GM19351 (cell line): ENCODE measurements at regions not wholly inside any gene's neighbourhood (a gene's known extent, or its start where the extent isn't known, plus 50 kb on each side); places are given as distances from the start of the nearest gene placed in this dataset.

ENCODE experiments used
- ATAC-seq: cut with Tn5 transposase; IDR thresholded peaks from one replicate; pipeline ENCODE4 v1.9.1; 2021; ENCODE audit warnings: mild to moderate bottlenecking, moderate library complexity; ENCODE audit not compliant: unreplicated experiment

- no peak for ATAC-seq
Measured at GRCh38 chr6:168885751-168886742, 367.6 kb downstream of the THBS2 start.

GRCh38 chr6:168885196-168885595, 368.4 kb downstream of the THBS2 start:
- no peak for ATAC-seq

DNA sequence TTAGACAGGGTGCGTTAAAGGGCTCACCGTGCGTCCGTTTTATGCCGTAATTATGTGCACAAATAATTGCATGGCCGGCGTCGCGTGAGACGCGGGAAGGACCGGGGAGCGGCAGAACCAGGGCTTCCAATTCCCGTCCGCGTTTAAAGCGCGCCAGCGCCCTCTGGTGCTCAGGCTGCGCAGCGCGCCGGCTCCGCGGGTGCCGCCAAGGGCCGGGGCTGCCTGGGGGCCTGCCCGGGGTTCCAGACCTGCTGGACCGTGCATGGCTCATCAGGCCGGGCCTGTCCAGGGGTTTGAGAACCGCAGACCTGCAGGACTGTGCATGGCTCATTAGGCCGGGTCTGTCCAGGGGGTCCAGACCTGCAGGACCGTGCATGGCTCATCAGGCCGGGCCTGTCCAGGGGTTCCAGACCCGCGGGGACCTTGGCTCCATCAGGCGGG, 369.0 kb downstream of the THBS2 start:
- ATAC-seq: no peak

DNA sequence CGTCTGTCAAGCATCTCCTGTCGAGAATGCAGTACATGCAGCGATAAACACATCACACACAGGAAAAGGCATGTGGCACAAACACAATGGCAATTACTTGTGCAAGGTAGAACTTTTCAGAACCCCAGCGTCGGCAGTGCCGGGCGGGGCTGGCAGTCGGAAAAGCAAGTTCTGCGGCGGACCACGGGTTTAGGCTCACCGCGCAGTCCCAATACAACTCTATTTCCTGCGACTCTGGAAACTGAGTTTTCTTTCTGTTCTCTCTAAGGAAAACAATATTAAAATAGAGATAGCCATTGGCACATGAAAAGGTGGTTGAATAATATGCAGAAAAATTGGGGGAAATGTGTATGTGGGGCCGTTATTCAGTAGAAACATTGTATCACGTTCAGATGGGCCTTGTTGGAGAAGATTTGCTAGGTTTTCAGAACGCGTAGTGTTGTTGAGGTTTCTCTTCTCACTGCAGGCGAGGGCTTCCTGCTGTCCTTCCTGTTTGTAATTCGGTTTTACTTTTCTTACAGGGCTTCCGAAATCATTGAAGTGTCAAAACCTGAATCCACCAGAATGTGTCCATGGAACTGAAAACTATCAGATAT, 369.5 kb downstream of the THBS2 start:
- no peak for ATAC-seq

DNA sequence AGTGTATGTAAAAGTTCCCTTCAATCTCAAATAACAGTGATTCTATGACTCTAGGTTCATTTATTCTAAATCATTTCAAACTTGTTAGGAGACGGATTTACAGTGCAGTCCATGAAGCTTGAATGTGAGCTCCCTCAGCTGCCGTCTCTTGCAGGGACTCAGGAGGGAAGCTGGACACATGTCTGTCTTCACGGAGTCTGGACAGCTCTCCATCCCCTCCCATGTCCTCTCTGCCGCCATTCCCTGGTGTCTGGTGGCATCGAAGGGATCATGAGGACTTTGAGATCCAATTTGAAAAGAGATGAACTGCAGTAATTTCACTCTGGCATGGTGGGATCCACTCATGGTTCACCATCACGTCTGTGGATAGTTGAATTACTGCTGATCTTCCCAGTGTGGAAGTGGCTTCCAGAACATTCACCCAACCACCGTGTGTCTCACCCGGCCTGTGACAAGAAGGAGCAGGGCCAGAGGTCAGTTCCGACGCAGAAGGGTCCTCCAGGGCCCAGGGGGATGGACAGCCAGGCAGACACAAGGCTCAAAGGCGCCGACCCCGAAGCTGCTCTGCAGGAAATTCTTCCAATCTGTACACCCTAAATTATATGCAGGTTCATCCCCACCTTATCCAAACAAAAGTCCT, 370.1 kb downstream of the THBS2 start:
- ATAC-seq: no peak

GRCh38 chr6:168880271-168880670, 373.4 kb downstream of the THBS2 start:
- no peak for ATAC-seq

DNA sequence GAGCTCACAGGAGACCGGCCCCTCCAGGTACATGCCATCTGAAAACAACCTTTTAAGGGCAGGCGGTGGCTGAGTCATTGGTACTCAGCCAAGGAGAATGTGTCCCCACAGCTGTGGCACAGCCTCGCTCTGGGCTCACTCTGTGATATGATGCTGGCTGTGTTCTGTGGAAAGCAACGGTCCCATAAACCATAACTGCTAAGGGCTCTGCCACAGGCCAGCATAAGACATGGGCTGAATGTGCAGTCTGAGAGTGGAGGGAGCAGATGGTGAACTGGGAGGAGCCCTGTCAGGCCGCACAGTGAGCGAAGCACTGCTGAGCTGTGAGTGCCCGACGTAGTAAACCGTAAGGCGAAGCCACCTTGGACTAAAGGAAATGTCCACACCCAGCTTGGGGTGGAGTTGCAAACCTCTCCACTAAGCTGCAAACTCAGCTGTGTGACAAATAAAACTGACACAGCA, 375.8 kb downstream of the THBS2 start:
- ATAC-seq: no peak

- ATAC-seq: no peak
Measured at GRCh38 chr6:168876956-168877355, 376.7 kb downstream of the THBS2 start.

DNA sequence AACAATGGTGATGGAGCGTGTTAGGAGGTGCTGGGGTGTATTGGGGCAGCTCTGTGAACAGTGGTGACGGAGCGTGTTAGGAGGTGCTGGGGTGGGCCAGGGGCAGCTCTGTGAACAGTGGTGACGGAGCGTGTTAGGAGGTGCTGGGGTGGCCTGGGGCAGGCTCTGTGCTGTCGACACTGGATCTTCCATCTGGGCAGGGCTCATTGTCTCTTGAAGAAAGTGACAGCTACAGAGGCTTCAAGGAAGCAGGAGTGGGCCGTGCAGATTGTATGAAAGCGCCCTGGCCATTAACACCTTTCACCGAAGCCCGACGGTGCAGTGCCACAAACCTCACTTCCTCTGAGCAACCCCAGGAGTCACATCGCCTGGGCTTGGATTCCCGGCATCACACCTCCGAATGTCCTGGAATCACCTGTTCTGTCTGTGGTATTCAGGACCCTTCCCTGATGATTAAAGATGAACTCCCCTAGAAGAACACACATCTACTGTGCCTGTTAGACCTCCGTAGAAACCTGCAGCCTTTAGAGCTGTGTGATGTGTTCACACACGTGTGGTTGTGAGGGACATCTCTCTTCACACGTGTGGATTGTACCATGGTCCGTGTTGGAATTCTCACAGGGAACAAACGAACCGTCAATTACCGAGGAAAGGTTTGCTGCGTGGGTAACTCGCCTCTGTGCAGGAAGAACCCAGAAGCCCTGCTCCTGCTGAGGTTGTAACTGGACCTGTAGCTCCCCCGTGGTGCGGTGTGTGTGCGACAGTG, 377.7 kb downstream of the THBS2 start:
- no peak for ATAC-seq

DNA sequence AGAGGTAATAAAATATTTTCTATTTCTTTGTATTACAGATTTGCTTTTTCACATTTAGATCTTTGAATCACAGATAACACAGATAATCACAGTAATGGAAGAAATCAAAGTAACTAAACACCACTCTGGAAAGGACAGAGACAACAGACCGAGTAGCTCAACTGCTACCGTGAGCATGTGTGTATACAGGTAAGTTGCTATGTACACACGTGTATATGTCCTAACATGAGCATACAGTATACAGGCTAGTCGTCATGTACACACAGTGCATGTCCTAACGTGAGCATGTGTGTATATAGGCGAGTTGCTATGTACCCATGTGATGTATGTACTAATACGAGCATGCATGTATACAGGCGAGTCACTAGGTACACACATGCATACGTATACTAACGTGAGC, 379.0 kb downstream of the THBS2 start:
- no peak for ATAC-seq

DNA sequence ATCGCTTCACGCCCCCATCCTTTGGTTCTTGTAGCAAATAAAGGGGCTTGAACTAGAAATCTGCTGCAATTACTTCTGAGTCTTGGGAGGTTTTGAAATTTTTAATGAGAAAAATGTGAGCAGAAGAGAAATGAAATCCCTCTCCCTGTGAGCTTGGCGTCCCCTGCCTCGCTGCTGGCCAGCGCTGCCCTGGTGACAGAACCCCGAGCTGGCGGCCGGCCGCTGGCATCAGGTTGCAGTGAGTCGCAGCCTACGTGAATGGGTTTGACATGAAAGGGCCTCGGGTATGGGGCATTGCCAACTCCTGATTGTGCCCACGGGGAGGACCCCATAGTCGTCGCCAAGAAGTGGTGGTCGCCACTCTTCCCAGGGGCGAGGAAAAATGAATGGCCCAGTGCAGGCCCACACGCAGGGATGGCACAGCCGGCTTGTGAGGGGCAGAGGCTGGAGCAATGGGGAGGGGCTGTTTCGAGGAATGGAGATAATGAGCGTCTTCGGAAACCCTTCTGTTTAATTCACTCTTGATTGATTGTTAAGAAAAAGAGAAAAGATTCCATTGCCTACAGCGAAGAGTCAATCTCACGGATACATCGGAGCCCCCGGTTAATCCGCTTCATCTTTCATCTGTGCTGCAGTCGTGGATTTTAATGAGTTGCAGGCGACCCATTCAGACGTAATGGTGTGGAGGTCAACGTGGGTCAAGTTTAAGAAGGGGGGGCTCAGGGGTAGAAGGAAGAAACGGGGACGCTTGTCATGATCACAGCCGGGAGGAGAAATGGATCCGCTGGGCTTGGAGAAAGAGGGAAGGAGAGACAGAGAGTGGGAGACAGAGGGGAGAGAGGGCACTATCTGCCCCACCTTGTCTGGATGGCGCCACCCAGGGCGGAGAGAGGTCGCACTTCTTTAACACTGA, 380.1 kb downstream of the THBS2 start:
- no peak for ATAC-seq

- no peak for ATAC-seq
Measured at GRCh38 chr6:168871642-168872315, 381.9 kb downstream of the THBS2 start.

DNA sequence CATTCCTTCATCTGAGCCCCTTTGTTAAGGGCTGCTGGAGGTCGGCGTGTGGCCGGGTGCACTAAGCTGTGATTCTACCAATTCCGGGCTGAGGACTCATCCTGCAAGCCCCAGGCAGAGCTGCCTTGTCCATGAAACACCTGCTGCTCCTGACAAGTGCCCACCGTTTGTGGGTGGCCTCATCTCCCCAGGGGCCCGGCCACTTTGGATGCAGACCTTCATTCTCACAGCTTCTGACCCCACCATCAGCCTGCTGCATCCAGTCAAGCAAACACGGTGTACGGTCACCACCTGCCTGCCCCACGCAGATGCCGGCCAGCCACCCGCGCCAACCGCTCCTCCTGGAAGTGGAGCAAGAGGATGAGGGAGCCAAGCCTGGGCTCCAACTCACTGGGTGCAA, 382.7 kb downstream of the THBS2 start:
- no peak for ATAC-seq

- ATAC-seq: no peak
Measured at GRCh38 chr6:168867247-168868102, 386.2 kb downstream of the THBS2 start.

GRCh38 chr6:168866534-168866933, 387.1 kb downstream of the THBS2 start:
- no peak for ATAC-seq

DNA sequence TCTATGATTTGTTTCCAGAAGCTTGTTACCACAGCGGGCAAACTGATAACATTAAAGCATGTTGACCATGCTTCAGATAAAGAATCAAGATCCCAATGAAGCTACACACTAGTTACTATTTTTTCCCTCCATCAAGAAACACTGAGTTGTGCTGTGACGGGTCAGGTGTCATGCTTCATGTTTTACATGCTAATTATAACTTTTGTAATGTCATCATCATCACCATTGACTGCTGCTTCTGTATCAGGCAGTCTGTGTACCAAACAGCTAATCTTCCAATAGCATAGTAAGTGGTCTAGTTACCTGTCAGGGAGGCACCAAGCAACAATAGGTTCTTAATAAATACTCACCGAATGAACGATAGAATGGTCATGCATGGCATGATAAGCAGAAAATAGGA, 388.1 kb downstream of the THBS2 start:
- ATAC-seq: no peak

DNA sequence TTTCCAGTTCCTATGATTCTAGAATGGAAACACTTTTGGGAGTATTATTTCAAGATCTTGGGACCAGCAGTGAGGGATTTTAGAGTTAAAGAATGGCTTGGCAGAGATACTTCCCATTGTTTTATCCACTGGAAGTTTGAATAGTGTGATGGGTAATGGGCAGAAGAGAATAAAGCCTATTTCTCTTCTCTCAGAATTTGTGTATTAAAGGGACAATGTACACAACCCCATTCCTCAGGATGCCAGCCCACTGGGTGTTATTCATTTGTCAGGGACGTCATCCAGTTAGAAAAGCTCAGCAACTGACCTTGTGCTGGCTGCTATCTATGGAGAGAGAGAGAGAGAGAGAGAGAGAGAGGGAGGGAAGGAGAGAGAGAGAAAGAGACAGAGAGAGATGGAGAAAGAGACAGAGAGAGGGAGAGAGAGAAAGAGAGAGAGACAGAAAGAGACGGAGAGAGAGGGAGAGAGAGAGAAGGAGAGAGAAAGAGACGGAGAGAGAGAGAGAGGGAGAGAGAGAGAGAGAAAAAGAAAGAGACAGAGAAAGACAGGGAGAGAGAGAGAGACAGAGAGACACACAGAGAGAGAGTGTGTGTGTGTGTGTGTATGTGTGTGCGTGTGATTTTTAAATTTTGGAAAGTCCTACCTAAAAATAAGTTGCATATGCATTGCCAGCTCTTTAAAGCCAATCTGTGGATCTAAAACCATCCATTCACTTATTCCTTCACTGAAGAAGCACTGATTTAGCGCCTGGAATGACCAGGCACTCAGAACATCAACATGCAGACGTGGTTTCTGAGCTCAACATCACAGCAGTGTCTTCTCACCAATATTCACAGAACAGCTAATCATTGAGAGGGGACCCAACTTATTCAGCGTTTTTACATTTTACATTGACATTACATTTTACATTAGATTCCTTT, 388.8 kb downstream of the THBS2 start:
- no peak for ATAC-seq
